PC-9 (cell line): ENCODE measurements at regions not wholly inside any gene's neighbourhood (a gene's known extent, or its start where the extent isn't known, plus 50 kb on each side); places are given as distances from the start of the nearest gene placed in this dataset.

Experiments
- EZH2 ChIP-seq: fragments of 200-600 bp; sonication (generic); IDR thresholded peaks from 2 replicates; pipeline ENCODE4 v1.8.0; 2017; ENCODE audit warnings: antibody characterized with exemption, low read depth
- TF ChIP-seq, protein P1 (sequence below): fragments of 200-600 bp; sonication (generic); conservative IDR thresholded peaks from 2 replicates; pipeline ENCODE4 v1.6.1; 2017; ENCODE audit warnings: mixed run types, antibody characterized with exemption, mild to moderate bottlenecking, moderate library complexity

DNA sequence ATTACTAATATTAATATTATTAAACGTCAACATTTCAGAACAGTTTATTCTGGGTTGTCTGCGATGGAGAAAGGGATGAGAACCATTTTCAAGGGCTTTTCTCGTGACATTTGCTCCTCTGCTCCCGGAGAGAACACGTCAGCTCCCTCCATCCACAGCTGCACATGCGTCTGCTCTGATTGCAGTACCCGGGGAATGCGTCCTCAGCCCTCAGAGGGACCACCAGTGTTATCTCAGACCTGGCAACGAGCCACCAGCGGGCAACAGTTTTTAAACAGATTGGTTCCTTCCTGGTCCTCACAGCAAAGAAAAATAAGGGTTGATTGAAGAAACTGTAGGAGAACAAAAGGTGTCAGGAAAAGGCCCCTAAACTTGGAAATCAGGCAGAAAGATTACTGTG is 202.2 kb upstream of the ADAMTS9 start:
- TF ChIP-seq EZH2 = no peak
- TF ChIP-seq, protein P1, sequence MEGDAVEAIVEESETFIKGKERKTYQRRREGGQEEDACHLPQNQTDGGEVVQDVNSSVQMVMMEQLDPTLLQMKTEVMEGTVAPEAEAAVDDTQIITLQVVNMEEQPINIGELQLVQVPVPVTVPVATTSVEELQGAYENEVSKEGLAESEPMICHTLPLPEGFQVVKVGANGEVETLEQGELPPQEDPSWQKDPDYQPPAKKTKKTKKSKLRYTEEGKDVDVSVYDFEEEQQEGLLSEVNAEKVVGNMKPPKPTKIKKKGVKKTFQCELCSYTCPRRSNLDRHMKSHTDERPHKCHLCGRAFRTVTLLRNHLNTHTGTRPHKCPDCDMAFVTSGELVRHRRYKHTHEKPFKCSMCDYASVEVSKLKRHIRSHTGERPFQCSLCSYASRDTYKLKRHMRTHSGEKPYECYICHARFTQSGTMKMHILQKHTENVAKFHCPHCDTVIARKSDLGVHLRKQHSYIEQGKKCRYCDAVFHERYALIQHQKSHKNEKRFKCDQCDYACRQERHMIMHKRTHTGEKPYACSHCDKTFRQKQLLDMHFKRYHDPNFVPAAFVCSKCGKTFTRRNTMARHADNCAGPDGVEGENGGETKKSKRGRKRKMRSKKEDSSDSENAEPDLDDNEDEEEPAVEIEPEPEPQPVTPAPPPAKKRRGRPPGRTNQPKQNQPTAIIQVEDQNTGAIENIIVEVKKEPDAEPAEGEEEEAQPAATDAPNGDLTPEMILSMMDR = no peak
